ENCODE measurements at regions not wholly inside any gene's neighbourhood (a gene's known extent, or its start where the extent isn't known, plus 50 kb on each side); places are given as distances from the start of the nearest gene placed in this dataset.

- Histone ChIP-seq H3K36me3 (no peaks in the 10 kb centered on the region), H3K4me1 (no peaks in the 10 kb centered on the region), H3K27me3 (ENCODE audit: low read depth) (no peaks in the 10 kb centered on the region), H3K9me3 (no peaks in the 10 kb centered on the region), H3K27ac (no peak overlapping the region), H3K4me3 (no peak overlapping the region)
- intact Hi-C loops (cut with DNase I) = no loop called here
- ATAC-seq = no peak
- TF ChIP-seq CTCF (IDR thresholded peaks at IDR 0.05) = no peak
- no peak for DNase-seq
Measured at GRCh38 chr5:97918620-97919019, 735.6 kb upstream of the RIOK2 start.

- H3K4me3 ChIP-seq = no peak overlapping the region
- H3K27ac ChIP-seq = no peak overlapping the region
- H3K9me3 ChIP-seq = no peaks in the 10 kb centered on the region
- ATAC-seq (no peak), DNase-seq (no peak)
- no peaks in the 10 kb centered on the region for H3K36me3 ChIP-seq
- H3K27me3 ChIP-seq (ENCODE audit: low read depth) = no peaks in the 10 kb centered on the region
- no peak for TF ChIP-seq CTCF (IDR thresholded peaks at IDR 0.05)
- no peaks in the 10 kb centered on the region for H3K4me1 ChIP-seq
- intact Hi-C loops (cut with DNase I) = no loop called here
Measured at GRCh38 chr5:97919719-97920118, 736.7 kb upstream of the RIOK2 start.

GRCh38 chr5:97922776-97923175, 739.7 kb upstream of the RIOK2 start:
- ATAC-seq = no peak

GRCh38 chr5:97923496-97923895, 740.4 kb upstream of the RIOK2 start:
- TF ChIP-seq CTCF (IDR thresholded peaks at IDR 0.05) = no peak
- H3K27ac ChIP-seq = no peak overlapping the region
- DNase-seq (no peak), ATAC-seq (no peak)
- H3K4me1 ChIP-seq = no peaks in the 10 kb centered on the region
- no peaks in the 10 kb centered on the region for H3K36me3 ChIP-seq
- intact Hi-C loops (cut with DNase I) = no loop called here
- H3K27me3 ChIP-seq (ENCODE audit: low read depth) = no peaks in the 10 kb centered on the region
- no peaks in the 10 kb centered on the region for H3K9me3 ChIP-seq
- no peak overlapping the region for H3K4me3 ChIP-seq

More at GRCh38 chr5:97922776-97923175, 739.7 kb upstream of the RIOK2 start:
- H3K4me3 ChIP-seq = no peak overlapping the region
- H3K9me3 ChIP-seq = no peaks in the 10 kb centered on the region
- no peak for DNase-seq
- H3K27ac ChIP-seq = no peak overlapping the region
- no peaks in the 10 kb centered on the region for H3K36me3 ChIP-seq
- H3K4me1 ChIP-seq = no peaks in the 10 kb centered on the region
- intact Hi-C loops (cut with DNase I) = no loop called here
- TF ChIP-seq CTCF (IDR thresholded peaks at IDR 0.05) = no peak
- H3K27me3 ChIP-seq (ENCODE audit: low read depth) = no peaks in the 10 kb centered on the region

GRCh38 chr5:97923997-97924396, 741.0 kb upstream of the RIOK2 start:
- H3K4me1 ChIP-seq = no peaks in the 10 kb centered on the region
- intact Hi-C loops (cut with DNase I) = no loop called here
- H3K9me3 ChIP-seq = no peaks in the 10 kb centered on the region
- H3K36me3 ChIP-seq = no peaks in the 10 kb centered on the region
- no peak for ATAC-seq
- no peak for DNase-seq
- H3K27me3 ChIP-seq (ENCODE audit: low read depth) = no peaks in the 10 kb centered on the region
- TF ChIP-seq CTCF (IDR thresholded peaks at IDR 0.05) = no peak
- no peak overlapping the region for H3K27ac ChIP-seq
- H3K4me3 ChIP-seq = no peak overlapping the region

- no peak overlapping the region for H3K27ac ChIP-seq
- no peaks in the 10 kb centered on the region for H3K36me3 ChIP-seq
- intact Hi-C loops (cut with DNase I) = no loop called here
- DNase-seq = no peak
- TF ChIP-seq CTCF (IDR thresholded peaks at IDR 0.05) = no peak
- ATAC-seq = no peak
- H3K27me3 ChIP-seq (ENCODE audit: low read depth) = no peaks in the 10 kb centered on the region
- no peaks in the 10 kb centered on the region for H3K4me1 ChIP-seq
- H3K9me3 ChIP-seq = no peaks in the 10 kb centered on the region
- H3K4me3 ChIP-seq = no peak overlapping the region
Measured at GRCh38 chr5:97929383-97929782, 746.3 kb upstream of the RIOK2 start.

Measured in lower lobe of right lung (tissue), 2 donors.